Spinal cord (tissue), 9 donors: ENCODE measurements at regions not wholly inside any gene's neighbourhood (a gene's known extent, or its start where the extent isn't known, plus 50 kb on each side); places are given as distances from the start of the nearest gene placed in this dataset.
A peak's percentile ranks its signal among the peaks of the same experiment; 100 is the strongest.

Source experiments
- DNase-seq, 6 donors: peaks; one replicate each; pipeline versions ENCODE4 v3.0.0 to v3.0.0-alpha.2; 2013 to 2015; ENCODE audit warnings: low spot score in 6 of 6, low read depth in 4 of 6
- H3K27ac ChIP-seq: one replicate; pipeline ENCODE4 v1.5.1; 2013; ENCODE audit warnings: low read depth, low read length, control low read depth
- H3K27me3 ChIP-seq: one replicate; pipeline ENCODE4 v1.6.1; 2013; ENCODE audit warnings: low read length; ENCODE audit not compliant: control insufficient read depth, insufficient read depth
- H3K36me3 ChIP-seq: one replicate; pipeline ENCODE4 v1.6.1; 2013; ENCODE audit warnings: low read length; ENCODE audit not compliant: control insufficient read depth, insufficient read depth
- H3K4me1 ChIP-seq: one replicate; pipeline ENCODE4 v1.6.1; 2013; ENCODE audit warnings: low read length; ENCODE audit not compliant: control insufficient read depth, insufficient read depth
- H3K4me3 ChIP-seq: one replicate; pipeline ENCODE4 v1.5.1; 2013; ENCODE audit warnings: low read depth, low read length, control low read depth
- H3K9me3 ChIP-seq: one replicate; pipeline ENCODE4 v1.6.1; 2013; ENCODE audit warnings: low read length; ENCODE audit not compliant: control insufficient read depth, insufficient read depth
- WGBS: methylation state at CpG from one replicate; pipeline ENCODE4 v1.1.5; 2013; ENCODE audit warnings: missing lambda C conversion rate; ENCODE audit not compliant: insufficient coverage; 5-methylcytosine and 5-hydroxymethylcytosine counted together
- donor health status: healthy.

DNA sequence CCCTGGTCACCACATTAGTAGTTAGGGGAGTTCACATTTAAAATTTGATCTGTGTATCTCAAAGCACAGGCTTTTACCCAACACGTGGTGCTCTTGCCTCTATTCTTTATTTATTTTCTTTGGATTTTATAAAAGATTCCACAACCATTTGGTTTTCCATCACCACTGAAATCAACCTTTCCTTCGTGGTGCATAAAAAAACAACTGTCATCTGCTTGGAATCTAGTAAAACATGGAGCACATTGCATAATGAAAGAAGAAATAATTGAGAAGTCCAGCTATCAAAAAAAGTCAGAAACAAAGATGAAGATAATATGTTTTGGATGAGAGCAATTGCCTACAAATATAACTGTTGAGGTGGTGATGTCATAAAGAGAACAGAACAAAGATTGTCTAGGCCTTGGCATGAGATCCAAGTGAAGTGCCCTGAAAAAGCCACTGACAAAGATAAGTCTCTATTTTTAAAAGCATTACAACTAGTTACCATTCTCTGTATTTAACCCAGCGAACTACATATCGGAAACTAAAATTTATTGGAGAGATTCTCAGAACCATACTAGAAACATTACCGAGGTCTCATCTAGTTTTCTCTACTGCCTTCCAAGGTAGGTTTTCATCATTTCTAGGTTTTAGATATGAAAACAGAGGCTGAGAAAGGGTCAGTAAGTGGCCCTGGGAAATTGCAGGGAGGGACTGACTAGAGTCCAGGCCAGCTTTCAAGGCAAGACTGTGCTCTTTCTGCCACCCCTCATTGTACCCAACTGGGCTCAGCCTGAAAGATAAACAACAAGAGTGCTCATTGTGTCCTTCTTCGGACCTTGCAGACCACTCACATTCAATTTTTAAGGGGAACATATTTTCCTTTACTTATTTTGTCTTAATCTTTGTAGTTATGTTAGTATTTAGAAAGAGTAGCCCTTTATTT, 127.3 kb downstream of the MAD2L1 start:
- Histone ChIP-seq H3K27ac (no peak overlapping the region), H3K27me3 (no peaks in the 10 kb centered on the region), H3K9me3 (no peaks in the 10 kb centered on the region), H3K36me3 (no peaks in the 10 kb centered on the region), H3K4me1 (no peaks in the 10 kb centered on the region), H3K4me3 (no peak overlapping the region)
- no CpG with 5 or more reads among the region's 6 CpGs for WGBS
- DNase-seq: no peak

DNA sequence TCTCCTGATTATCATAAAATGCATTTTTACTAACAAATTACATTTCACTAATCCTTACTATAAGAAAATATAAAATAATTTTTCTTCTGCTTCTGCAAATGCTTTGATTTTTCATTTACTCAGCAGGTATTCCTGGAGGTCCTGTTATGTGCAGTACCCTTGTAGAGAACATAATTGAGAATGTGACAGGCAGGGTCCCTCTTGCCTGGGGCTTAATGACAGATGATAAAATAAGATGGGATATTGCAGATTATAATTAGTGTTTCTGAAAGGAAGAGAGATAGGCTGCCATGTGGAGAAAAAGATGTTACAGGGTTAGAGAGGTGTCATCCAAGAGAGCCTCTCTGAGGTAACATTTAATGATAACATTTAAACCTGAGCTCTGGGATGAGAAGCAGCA, 128.9 kb downstream of the MAD2L1 start:
- Histone ChIP-seq H3K4me3 (no peak overlapping the region), H3K9me3 (no peaks in the 10 kb centered on the region), H3K27ac (no peak overlapping the region), H3K36me3 (no peaks in the 10 kb centered on the region), H3K4me1 (no peaks in the 10 kb centered on the region), H3K27me3 (no peaks in the 10 kb centered on the region)
- DNase-seq: peak in 1 of 6 donors; percentile 74

DNA sequence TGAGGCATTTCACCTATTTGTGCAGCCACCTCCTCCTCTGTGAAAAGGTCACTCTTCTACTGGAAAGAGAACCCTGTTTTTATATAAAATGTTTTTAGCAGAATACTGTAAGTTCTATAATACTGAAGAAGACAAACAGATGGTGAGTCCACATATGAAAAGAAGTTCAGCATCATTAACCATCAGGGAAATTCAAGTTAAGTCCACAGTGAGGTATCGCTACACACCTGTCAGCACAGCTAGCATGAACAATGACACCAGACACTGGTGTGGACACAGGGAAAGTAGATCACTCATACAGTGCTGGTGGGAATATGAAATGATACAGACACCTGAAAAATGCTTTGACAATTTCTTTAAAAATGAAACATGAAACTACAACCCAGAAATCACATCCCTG, 133.0 kb downstream of the MAD2L1 start:
- WGBS: no CpG with 5 or more reads among the region's 1 CpG
- no peaks in the 10 kb centered on the region for H3K9me3 ChIP-seq
- no peak overlapping the region for H3K27ac ChIP-seq
- H3K4me1 ChIP-seq: no peaks in the 10 kb centered on the region
- H3K36me3 ChIP-seq: no peaks in the 10 kb centered on the region
- DNase-seq: no peak
- H3K27me3 ChIP-seq: no peaks in the 10 kb centered on the region
- H3K4me3 ChIP-seq: no peak overlapping the region

DNA sequence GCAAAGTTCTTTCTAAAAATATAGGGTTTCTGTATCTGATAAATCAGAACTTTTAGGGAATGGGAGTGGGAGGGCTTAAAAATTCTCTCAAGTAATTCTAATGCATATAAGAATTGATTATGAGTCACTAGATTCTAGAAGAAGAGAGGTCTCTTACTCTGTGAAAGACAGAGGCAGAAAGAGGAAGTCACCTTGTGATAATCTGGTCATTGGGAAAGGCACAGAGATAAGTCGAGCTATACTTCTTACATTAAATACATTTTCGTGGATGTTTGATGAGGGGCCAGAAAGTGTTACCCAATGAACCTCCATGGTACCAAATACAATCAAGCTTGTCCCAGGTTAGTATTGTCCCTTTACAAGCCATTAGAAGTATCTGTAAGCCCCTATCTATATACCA, 134.4 kb downstream of the MAD2L1 start:
- DNase-seq: no peak
- no peaks in the 10 kb centered on the region for H3K9me3 ChIP-seq
- H3K27me3 ChIP-seq: no peaks in the 10 kb centered on the region
- no CpG with 5 or more reads among the region's 2 CpGs for WGBS
- H3K4me3 ChIP-seq: no peak overlapping the region
- H3K36me3 ChIP-seq: no peaks in the 10 kb centered on the region
- H3K4me1 ChIP-seq: no peaks in the 10 kb centered on the region
- no peak overlapping the region for H3K27ac ChIP-seq

DNA sequence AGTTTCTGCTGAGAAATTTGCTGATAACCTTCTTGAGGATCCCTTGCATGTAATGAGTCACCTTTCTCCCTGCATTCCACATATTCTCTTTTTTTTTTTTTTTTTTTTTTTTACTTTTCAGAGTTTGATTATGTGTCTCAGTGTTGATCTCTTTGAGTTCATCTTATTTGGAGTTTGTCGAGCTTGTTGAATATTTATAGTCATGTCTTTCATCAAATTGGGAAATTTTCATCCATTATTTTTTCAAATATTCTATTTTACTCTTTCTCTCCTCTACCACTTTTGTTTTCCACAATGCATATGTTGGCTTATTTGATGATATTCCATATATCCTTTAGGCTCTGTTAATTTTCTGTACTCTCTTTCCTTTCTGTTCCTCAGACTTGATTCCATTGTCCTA, 136.1 kb downstream of the MAD2L1 start:
- WGBS: no CpG with 5 or more reads among the region's 1 CpG
- Histone ChIP-seq H3K4me3 (no peak overlapping the region), H3K27me3 (no peaks in the 10 kb centered on the region)

DNA sequence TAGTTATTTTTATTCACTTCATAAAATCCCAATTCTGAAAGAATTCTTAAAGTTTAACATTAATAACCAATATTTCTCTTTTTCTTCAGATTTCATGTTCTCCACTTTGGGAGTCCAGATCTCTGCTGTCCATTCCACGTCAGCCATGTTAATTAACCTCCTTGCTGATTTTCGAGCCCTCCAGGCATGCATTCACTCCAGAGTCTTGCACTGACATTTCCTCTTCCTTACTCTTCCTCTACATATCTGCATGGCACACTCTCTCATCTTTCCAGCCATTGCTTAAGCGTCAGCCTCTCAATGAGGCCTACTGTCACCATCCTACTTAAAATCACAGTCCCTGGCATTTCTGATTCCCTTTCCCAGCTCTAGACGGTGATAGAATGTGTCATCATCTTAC, 144.8 kb downstream of the MAD2L1 start:
- Histone ChIP-seq H3K27ac (no peak overlapping the region), H3K36me3 (no peaks in the 10 kb centered on the region), H3K27me3 (no peaks in the 10 kb centered on the region), H3K4me1 (no peaks in the 10 kb centered on the region), H3K4me3 (no peak overlapping the region), H3K9me3 (no peaks in the 10 kb centered on the region)
- 90% methylated on average over 3 of the region's 4 CpGs for WGBS
- DNase-seq: no peak

More for the DNA sequence above, 136.1 kb downstream of the MAD2L1 start:
- DNase-seq: no peak
- Histone ChIP-seq H3K9me3 (no peaks in the 10 kb centered on the region), H3K36me3 (no peaks in the 10 kb centered on the region), H3K4me1 (no peaks in the 10 kb centered on the region), H3K27ac (no peak overlapping the region)

DNA sequence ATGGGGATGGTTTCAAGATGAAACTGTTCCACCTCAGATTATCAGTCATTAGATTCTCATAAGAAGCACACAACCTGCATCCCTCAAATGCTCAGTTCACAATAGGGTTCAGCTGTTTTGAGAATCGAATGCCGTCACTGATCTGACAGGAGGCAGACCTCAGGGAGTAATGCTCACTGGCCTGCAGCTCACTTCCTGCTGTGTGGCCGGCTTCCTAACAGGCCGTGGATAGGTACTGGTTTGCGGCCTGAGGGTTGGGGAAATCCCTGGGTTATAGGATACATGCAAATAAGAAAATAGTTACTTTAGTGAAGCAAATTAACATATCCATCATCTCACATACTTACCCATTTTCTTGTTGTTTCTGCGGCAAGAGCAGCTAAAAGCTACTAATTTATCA, 160.4 kb downstream of the MAD2L1 start:
- H3K4me1 ChIP-seq: no peaks in the 10 kb centered on the region
- 90% methylated on average over 2 of the region's 6 CpGs for WGBS

DNA sequence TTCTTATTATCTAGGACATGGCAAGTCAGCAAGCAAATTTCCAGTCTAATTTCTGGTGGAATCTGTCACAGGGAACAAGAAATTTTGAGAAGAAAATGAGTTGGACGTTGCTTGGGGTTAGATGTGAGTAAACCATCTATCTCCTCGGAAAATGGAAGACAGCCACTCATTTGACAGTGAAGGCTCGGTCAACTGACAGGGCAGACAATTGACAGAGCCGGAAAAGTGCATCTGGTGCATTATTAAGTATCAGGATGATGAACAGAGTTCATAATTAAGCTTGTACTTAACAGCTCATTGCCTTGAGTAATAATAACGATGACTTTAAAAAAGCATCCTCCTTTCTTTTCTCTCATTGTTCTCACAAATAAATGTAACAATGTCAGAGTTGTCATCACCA, 168.4 kb downstream of the MAD2L1 start:
- Histone ChIP-seq H3K36me3 (no peaks in the 10 kb centered on the region), H3K4me1 (no peaks in the 10 kb centered on the region), H3K27me3 (no peaks in the 10 kb centered on the region), H3K4me3 (no peak overlapping the region), H3K27ac (no peak overlapping the region), H3K9me3 (no peaks in the 10 kb centered on the region)
- WGBS: 56% methylated on average over 2 of the region's 5 CpGs
- DNase-seq: peak in 1 of 6 donors; percentile 2

More for the DNA sequence above, 160.4 kb downstream of the MAD2L1 start:
- DNase-seq: no peak
- peaks cover 4% of the 10 kb centered on the region for H3K9me3 ChIP-seq
- no peak overlapping the region for H3K4me3 ChIP-seq
- H3K27ac ChIP-seq: no peak overlapping the region
- H3K36me3 ChIP-seq: no peaks in the 10 kb centered on the region
- H3K27me3 ChIP-seq: no peaks in the 10 kb centered on the region

DNA sequence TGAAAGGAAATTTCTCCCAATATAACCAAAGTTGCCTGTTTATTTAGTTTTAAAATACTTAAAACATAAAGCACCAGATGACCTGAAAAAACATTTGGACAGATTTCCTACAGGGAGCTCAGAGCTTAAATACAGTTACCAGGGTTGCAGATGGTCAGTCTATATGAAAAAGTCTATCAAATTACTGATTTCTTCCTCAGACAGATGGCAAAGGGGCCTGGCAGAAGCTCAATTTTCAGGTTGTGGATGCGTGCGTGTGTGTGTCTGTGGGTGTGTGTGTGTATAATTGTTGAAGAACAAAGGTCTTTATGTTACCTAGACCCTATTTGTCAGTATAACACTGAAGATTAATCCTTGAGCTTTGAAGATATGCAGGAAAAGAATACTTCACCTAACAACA, 169.4 kb downstream of the MAD2L1 start:
- Histone ChIP-seq H3K36me3 (no peaks in the 10 kb centered on the region), H3K27ac (no peak overlapping the region), H3K4me3 (no peak overlapping the region), H3K4me1 (no peaks in the 10 kb centered on the region), H3K9me3 (no peaks in the 10 kb centered on the region), H3K27me3 (no peaks in the 10 kb centered on the region)
- DNase-seq: peak in 2 of 6 donors; percentile 5 to 31
- WGBS: no CpG with 5 or more reads among the region's 2 CpGs

DNA sequence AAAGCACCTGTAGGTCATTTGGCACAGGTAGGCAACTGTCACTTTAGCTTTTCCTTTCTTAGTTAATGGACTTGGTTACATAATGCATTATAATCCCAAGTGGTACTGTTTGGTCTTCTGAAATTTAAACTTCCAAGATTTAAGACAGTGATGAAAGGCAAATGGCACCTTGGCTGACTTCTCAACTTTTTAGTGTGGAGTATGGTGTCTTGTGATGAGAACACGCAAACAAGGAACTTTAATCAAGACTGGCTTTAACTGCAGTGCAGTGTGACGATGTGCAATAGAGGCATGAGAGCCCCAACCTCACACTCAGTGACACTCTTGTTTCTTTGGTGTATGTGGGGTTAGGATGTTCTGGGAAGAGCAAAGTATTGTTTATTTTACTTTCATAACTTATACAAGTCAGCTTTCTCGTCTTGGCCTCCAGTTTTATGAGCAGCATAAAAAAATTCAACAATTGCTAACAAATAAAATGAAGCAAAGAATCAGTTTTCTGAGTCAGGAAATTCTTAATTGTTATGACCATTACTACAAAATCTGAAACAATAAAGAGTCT, 171.9 kb downstream of the MAD2L1 start:
- Histone ChIP-seq H3K4me1 (no peaks in the 10 kb centered on the region), H3K4me3 (no peak overlapping the region), H3K9me3 (no peaks in the 10 kb centered on the region), H3K36me3 (no peaks in the 10 kb centered on the region), H3K27ac (no peak overlapping the region), H3K27me3 (no peaks in the 10 kb centered on the region)
- WGBS: no CpG with 5 or more reads among the region's 3 CpGs
- no peak for DNase-seq
